ENCODE measurements at regions not wholly inside any gene's neighbourhood (a gene's known extent, or its start where the extent isn't known, plus 50 kb on each side); places are given as distances from the start of the nearest gene placed in this dataset.

DNA sequence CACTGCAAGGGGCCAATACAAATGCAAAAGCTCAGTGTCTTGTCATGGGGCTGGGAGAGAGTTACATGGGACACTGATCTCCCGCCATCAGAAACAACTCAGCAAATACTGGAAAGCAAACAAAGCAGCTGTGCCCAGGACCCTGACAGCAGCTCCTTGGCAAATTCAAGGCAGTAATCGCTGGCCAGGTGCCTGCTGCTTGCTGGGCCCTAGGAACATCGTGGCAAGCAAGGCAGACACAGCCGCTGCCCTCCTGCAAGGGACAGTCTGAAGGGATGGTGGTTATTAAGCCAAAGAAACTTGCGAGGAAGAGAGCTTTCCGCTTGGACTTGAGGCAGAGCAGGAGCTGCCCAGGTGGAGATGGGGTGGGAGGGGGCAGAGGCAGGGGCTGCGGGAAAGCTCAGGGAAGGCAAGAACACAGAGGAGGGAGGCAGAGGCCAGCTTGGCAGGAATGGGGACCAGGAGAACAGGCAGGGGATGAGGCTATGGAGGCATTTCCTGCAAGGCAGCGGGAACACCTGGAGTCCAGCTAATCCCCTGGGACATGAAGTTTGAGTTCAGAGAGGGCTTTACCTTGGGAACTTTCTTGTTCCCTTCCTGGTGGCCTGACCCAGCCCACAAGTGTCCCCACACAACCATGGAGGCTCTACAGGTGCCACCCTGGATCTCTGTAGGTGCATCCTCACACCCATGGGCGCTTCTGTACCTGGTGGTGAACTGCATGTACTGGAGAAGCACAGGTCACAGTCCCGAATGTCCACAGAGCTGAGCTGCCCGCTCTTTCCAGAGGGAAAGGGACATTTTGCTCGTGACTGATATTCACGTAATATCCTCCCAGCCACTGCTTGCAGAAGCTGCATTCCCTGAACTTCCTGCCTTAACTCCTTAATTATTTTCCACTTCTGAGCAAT, 78.7 kb upstream of the ATP2B2 start:
- no peak for DNase-seq (ENCODE audit: low read depth)

DNA sequence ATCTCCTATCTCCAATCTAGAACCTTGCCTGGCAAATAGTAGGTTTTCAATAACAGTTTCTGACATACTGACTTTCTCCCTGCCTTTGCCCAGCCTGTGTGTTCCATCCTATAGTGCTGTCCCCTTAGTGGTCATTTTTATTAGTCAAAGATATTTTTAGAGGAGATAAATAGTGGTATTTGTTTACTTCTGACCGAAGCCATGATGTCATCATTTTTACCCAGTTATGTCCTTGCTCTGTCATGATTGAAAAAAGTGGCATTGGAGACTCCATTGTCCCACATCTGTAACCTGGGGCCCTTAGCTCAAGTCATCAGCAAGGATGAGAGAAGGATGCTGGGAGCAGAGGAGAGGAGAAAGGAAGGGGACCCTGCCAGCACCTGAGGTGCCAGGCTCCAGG, 80.6 kb upstream of the ATP2B2 start:
- no peak for DNase-seq (ENCODE audit: low read depth)

DNA sequence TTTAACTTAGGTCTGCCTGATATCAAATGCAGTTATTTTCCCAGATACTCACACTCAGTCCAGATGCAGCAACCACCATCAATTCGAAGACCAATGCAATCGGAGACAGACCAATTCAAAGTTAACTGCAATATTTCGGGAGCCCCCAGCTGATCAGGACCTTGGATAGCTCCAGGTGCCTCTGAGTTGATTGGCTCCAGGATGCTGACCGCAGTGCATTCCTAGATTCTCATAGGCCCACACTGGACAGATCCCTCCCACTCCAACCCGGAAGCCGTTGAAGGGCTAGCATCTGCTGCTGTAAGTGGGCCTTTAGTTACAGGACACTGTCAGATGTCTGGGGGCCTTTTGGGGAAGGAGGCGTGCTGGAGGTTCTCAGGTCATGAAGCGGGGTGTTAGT, 89.5 kb upstream of the ATP2B2 start:
- DNase-seq (ENCODE audit: low read depth) = peak; percentile 28

DNA sequence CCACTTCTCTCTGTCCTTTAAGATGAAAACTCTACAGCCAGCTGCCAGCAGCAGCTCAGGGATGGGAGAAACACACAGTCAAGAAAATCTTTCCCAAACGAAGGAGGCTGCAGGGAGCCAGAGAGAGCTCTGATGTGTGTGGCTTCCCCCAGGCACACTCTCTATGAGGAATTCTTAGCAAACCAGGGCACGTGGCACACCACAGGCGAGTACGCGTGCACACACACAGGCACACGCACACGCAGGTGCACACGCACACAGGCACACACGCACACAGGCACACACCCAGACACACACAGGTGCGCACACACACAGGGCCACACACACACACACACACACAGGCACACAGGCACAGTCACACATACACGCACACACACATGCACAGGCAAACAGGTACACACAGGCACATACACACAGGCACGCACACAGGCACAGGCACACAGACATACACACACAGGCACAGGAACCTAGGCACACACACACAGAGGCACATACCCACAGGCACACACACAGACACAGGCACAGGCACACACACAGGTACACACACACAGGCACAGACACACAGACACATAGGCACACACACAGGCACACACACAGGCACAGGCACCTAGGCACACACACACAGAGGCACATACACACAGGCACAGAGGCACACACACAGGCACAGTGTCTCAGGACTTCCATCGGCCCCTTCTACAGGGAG, 91.5 kb upstream of the ATP2B2 start:
- no peak for DNase-seq (ENCODE audit: low read depth)

DNA sequence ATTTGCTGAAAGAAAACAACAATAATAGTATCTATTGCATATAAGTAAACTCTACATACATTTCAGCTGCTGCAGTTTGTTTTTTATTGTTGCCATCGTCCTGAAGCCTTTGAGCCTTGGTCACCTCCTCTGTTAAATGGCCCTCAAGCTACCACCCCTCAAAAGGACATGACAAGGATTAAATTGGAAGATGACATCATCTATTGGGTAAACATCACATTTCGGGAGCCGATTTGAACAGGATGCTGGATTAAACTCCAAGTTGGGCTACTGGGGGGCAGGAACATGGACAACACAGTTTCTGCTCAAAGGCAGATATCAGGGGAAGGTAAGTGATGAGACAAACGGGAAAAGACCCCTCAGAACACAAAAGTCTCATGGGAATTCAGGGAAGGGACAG, 92.3 kb upstream of the ATP2B2 start:
- no peak for DNase-seq (ENCODE audit: low read depth)

DNA sequence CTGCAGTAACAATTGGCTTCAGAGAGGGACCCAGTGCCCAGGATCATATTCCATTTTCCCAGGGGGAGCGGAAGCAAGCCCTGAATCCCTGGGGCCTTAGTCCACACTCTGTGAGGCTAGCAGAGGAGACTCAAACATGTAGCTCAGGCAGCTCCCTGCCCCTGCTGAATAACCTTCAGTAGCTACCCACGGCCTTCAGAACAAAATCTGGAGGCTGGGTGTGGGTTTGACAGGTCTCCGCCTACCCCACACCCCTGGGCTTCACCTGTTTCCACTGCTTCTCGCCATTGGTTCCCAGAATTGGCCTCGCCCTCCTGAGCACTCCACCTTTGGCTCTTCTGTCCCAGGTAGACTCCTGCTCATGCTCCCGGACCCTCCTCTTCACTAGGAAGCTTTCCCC, 93.6 kb upstream of the ATP2B2 start:
- no peak for DNase-seq (ENCODE audit: low read depth)

DNA sequence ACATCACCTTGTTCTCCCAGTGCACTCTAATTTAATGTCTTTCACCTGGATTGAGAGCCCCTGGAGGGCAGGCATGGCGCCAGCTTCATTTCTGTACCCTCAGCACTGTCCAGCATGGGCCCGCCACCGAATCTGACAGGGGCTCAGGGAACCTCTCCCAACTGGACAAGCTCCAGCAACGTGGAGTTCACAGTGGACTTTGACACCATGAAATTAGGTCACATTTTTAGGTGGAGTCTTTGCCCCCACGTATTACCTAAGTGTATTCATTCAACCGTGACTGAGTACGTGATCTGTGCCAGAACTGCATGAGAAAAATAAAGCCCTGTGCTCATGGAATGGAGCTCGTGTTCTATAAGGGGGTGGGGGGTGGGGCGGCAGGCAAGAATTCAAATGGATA, 94.1 kb upstream of the ATP2B2 start:
- DNase-seq (ENCODE audit: low read depth) = no peak

DNA sequence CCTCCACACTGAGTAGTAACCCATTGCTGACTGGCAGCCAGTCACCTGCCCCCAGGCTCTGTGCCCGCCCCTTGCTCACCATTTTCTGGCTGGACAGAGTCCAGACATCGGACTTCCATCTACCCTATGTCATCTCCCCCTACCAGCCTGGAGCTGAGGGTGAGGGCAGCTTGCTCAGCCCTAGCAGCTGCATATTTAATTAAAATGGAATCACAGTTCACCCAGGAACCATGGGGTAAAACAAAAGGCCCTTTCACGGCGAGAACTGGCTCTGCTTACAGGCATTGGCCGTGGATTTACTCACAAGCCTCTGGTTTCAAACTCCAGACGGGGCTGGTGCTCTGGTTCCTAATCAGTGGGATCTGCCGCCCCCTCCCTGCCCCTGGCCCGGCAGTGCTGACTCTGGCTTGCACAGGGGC, 94.9 kb upstream of the ATP2B2 start:
- DNase-seq (ENCODE audit: low read depth) = no peak

DNA sequence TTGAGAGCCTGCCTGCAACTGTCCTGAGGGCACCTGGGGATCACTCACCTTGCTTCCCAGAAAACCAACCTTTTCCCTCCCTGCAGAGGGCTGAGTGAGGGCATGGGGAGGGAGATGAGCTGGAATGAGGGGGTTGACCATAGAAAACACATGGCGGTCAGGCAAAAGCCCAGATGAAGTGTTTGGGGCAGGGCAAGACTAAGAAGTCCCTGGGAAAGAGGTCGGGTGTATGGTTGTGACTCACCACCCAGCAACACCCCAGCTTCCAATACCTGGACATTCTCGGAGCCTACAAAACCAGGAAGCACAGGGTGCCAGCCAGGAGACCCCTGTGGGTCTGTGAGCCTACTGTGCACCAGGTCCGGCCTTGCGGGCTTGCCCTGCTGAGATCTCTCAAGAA, 95.3 kb upstream of the ATP2B2 start:
- no peak for DNase-seq (ENCODE audit: low read depth)

DNA sequence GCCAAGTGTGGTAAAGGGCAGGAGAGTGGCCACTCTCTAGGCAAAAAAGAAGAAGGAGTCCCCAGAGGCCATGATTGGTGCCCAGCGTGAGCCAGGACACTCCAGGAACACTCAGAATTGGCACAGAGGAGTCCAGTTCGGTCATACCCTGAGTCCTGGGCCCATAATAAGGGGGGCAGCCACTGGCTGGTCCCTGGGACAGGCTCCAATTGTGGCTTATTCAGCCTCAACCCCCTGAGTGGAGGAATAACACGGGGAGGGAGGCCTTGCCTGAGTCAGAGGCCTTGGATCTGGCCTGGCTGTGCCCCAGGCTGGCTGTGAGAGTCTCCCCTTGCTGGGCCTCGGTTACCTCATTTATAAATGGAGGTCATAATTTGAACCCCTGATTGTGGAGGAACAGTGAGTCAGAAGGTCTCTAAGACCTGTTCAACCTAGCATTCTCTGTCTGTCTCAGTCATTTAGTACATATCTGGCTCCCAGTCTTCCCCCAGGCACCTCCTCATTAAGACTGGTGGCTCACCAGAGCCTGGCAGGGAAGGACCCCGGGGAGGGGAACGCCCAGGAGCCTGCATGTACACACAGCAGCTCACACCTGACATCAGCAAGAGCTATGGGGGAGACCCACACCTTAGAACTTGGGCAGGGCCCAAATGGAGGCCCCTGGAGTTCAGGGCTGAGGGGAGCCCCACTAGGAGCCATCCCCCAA, 95.9 kb upstream of the ATP2B2 start:
- DNase-seq (ENCODE audit: low read depth) = peak; percentile 42

DNA sequence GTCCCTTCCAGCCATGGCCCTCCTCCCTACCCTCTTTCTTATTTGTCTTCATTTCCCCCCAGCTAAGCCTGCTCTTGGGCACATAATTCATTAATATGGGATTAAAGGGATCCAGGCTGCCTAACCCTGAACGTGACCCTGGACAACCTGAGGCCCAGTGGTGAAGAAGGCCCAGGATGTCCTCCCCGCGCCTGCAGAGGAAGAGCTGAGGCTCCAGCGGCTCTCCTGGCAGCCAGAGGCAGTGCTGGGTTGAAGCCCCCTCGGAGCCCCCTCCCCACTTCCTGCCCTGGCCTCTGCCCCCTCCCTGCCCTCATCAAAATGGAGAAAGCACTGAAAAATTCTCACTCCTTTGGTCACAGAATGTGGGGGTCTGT, 96.5 kb upstream of the ATP2B2 start:
- no peak for DNase-seq (ENCODE audit: low read depth)

DNA sequence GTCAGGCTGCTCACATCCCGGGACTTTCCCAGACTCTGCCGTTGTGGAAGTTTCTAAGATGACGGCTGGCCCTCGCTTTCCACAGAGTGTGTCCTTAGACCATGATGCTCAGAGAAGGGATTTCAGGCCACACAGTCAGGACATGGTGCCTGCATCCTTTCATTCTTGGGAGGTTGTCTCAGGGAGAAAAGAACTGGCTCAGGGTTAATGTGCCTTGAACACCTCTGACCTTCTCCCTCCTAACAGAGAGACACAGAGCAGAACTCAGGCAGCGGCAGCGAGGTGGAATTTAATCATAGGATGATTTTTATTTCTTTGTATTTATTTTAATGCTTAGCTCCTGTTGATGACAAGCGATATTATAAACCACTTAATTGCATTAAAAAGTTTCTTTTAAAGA, 96.9 kb upstream of the ATP2B2 start:
- no peak for DNase-seq (ENCODE audit: low read depth)

DNA sequence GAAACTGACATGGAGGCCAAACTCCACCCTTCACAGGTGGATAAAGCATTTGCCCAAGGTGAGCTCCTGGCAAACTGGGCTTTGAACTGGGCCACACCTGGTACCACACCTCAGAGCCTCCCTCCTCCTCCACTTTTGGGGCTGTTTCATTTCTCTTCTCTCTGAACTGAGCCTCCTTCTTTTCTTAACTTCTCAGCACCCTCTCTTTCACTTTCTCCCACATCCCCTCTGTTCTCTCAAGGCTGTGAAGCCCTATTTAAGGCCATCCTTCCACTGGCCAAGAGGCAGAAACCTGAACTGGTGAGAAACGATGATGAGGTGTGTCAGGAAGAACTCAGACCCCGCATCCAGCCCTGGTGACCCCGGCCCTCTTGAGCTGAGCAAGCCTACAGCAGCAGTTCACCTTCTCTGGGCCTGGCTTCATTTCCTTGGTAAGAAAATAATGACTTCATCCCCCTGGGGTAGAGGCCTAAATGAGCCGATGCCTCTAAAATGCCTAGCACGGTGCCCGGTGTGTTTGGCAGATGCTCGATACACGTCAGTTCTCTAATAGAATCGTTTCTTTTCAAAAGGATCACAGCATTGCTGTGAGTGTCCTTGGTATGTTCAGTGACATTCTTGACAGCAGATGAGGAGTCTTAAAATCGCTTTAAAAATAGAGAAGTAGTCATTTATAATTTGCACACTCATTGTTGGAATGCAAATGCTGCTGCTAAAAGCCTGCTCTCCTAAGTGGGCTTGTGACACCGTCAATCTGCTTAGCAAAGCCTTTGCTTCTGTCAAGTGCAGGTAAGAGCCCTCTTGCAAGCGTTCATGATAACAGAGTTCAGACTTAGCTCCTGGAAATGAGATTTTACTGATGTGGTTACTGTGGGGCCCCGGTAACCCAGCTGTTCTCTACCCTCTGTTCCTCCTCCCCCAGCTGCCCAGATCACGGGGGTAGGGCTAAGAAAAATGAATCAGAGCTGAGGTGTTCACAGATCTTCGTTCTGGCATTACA, 97.7 kb upstream of the ATP2B2 start:
- DNase-seq (ENCODE audit: low read depth) = no peak

DNA sequence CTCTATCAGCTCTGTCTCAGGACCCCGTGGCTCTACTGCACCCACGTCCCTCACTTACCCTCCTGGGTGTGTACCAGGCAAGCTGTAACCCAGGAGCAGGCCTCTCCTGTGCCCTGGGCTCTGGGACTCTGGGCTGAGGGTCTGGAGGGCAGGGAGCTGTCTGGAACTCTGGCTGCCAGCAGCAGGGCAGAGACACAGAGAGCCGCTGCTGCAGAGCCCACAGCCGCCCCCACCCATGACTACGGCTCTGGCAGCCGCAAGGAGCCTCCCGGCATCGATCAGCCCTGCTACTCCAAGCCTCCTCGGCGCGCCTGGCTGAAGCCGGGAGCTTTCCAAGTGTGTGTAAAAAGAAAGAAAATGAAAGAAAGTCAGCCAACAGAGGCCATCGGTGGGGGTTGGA, 103.7 kb upstream of the ATP2B2 start:
- no peak for DNase-seq (ENCODE audit: low read depth)

DNA sequence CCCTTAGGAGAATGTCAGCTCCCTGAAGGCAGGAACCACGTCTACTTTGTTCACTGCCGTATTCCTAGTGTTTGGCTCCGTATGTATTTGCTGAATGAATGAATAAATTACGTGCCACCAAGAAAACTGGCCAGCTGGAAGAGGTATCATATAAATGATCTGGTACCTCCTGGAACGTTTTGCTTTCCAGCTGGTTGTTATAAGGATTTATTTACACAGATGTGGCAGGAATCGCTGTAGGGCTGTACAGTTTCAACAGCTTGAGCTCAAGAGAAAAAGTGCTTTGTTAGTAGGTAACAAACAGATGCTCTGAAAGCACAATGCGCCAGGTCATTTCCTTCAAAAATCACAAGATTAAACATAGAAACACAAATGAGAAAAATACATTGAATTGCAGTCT, 108.8 kb upstream of the ATP2B2 start:
- no peak for DNase-seq (ENCODE audit: low read depth)

DNA sequence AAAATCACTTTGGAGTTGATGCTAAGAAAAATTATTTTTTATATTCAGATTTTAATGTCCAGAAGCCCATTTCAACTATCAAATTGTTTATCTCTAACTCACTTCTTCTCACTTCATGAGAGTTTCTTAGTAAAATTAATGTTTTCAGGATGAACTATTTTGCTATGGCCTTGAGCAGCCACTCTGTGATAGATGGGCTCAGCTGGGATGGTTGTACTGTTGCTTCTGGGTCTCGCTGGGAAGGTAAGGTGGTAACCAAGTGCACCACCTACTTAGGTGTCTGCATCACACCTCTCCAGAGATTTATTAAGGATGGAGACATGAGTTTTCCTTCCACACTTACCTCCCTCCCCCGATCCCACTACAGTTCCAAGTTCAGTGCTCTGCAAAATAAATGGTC, 110.3 kb upstream of the ATP2B2 start:
- DNase-seq (ENCODE audit: low read depth) = no peak

DNA sequence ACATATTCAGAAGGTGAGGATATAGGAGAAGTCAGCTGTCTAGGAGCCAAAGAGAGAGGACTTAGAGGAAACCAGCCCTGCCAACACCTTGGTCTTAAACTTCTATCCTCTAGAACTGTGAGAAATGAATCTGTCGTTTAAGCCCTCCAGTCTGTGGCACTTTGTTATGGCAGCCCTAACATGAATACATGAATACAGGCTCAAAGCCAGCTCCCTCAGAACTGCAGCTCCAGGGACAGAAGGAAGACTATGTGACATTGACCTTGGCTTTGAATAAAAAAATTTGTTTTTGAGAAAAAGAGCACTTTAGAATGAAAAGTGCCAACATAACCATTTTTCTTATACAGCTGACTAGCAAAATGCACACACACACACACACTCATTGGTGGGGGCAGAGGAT, 110.9 kb upstream of the ATP2B2 start:
- DNase-seq (ENCODE audit: low read depth) = no peak

DNA sequence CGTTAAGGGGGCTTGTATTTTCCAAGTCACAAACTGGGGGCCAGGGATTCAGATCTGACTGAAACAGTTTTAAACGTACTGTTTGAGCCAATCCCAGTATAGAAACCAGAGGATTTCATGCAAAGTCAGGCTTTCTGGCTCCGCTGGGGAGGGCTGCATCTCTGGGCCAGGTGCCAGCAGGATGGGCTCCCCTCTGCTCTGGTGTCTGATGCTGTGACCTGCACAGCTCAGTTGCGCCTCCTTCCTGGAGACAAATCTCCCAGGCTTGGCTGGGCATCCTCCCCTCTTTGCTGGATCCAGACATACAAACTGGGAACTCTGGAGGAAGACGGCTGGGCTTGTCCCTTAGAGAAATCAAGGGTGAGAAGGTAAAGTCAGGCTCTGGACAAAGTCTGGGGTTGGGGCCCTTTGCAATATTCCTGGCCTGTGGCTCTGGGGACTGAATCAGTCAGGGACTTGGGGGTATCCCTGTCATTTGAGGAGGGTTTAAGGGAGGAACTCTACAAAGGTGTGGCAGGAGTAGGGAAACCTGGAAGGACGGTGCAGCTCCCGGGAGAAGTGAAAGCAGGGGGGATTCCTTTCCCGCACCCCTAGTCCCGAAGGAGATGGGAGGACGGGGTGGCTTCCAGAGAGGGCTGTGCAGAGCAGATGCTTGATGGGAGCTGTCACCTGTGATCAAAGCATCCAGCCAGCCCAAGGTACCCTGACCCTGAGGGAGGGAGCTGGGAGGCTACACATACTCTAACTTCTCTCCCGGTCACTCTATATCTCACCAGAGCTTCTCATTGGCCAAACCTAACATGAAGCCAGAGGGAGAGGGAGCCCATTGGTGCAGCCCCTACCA, 114.8 kb upstream of the ATP2B2 start:
- DNase-seq (ENCODE audit: low read depth) = no peak

DNA sequence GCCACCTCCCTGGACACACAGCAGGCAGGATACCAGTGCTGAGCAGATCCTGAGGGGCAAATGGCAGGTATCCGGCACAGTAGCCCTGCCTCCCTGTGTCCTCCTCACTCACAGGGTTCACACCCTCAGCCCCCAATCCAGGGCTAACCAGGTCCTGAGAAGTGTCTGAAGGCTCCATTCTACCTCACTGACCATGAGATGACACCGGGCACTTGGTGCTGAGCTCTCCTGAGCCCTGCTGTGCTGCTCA, 115.4 kb upstream of the ATP2B2 start:
- no peak for DNase-seq (ENCODE audit: low read depth)

DNA sequence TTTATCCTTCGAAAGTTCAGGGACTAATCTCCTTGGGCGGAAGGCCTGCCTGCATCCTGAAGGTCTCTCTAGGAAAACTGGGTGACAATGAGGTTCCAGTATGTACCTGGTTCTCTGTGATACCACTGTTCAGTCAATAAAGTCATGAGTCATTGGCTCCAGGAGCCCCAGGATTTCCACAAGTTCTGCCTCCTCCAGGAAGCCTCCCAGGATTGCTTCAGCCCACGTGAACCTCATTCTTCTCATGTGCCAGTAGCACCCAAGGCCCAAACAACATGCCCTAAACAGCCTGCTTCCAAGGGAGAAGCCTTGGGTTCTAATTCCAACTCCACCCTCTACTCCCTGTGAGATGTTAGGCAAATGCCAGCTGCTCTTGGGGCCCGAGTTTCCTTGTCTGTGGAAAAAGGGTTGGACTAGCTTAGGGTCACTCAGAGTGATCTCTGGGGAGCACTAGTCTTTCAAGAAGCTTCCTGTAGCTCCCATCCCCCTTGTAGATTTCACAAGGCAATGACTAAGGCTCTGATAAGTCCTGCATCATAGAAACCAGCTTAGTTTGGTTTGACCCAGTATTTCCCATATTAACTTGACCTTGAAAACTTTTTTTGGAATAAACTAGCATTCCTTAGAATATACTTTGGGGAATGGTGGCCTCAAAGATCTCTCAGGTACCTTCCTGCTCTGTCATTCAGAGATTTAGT, 118.3 kb upstream of the ATP2B2 start:
- no peak for DNase-seq (ENCODE audit: low read depth)

DNA sequence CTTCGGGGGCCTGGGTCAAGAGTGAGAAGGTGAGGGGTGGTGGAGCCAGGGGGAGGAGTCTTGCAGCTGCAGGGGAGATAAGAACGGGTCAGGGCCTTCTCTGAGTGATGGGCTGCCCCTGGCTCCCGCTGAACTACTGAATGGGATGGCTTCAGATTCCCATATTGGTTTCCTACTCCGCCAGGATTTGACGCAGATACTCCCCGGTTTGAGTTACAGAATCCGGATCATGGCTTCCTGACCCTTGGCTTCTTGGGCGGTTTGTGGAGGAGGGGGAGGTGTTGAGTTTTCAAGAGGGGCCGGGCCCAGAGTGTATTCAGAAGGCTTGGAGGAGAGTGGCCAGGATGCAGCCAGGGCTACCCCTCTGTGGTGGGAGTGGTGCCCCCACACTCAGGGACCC, 119.9 kb upstream of the ATP2B2 start:
- DNase-seq (ENCODE audit: low read depth) = no peak
